ENCODE measurements at regions not wholly inside any gene's neighbourhood (a gene's known extent, or its start where the extent isn't known, plus 50 kb on each side); places are given as distances from the start of the nearest gene placed in this dataset.

DNA sequence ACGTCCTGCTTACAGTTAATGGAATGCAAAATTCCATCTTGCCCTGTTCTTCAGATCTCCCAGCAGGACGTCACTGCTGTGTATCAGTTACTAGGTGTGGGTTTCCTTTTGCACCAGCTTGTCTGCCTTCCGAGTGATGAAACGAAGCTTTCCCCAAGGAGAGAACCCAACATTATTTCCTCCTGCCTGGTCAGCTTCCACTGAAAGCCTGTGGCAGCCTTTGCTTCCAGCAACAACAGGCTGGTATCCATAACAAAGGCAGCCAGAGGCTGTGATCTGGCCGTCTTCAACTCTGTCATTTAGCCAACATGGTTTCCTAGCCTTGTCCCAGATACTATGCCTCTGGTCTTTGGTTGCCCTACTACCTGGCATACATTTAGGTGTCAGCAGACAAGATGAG, 78.9 kb upstream of the HEY2 start:
- no peak for TF ChIP-seq JUND (IDR thresholded peaks at IDR 0.05; ENCODE audit: low read depth)
- in situ Hi-C loops (cut with HindIII; ENCODE audit: low pct_unique_long_range_greater_than_20kb, low sequenced_read_pairs), result no loop called here
- no peak for DNase-seq (ENCODE audit: low read depth in 1 of 2, low spot score in 1 of 2)

DNA sequence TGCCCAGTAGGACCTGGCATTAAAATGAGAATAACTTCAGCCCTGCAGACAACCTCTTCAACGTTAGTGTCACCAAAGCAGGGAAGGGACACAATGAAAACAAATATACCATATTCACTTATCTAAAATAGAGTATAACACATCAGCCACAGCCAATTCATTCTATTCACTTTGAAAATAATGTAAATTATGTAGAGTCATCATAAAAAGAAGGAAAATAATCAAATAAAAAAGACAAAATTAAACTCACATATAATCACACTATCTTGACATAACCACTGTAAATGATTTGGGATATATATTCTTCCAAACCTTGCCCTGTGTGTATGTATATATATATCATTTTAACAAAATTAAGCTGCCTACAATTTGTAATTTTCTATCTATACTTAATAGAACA, 78.1 kb upstream of the HEY2 start:
- TF ChIP-seq JUND (IDR thresholded peaks at IDR 0.05; ENCODE audit: low read depth), result no peak
- DNase-seq (ENCODE audit: low read depth in 1 of 2, low spot score in 1 of 2), result no peak
- in situ Hi-C loops (cut with HindIII; ENCODE audit: low pct_unique_long_range_greater_than_20kb, low sequenced_read_pairs), result no loop called here

DNA sequence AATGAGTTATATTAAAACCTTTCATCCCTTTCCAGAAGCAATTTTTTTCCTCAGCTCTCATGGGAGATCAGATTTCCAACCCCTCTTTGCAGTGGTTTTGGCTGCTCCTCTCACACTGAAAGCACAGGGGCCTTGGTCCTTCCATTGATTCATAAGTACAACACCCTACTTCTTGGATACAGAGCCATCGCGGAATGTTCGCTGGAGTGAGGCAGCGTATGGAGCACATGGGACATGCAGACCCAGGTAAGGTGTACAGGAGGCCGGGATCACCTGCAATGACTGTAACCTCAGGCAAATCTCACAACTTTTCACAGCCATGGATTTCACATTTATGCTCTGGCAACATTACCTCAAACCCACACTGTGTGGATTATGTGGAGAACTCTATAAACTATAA, 75.2 kb upstream of the HEY2 start:
- in situ Hi-C loops (cut with HindIII; ENCODE audit: low pct_unique_long_range_greater_than_20kb, low sequenced_read_pairs), result no loop called here
- no peak for TF ChIP-seq JUND (IDR thresholded peaks at IDR 0.05; ENCODE audit: low read depth)
- no peak for DNase-seq (ENCODE audit: low read depth in 1 of 2, low spot score in 1 of 2)

DNA sequence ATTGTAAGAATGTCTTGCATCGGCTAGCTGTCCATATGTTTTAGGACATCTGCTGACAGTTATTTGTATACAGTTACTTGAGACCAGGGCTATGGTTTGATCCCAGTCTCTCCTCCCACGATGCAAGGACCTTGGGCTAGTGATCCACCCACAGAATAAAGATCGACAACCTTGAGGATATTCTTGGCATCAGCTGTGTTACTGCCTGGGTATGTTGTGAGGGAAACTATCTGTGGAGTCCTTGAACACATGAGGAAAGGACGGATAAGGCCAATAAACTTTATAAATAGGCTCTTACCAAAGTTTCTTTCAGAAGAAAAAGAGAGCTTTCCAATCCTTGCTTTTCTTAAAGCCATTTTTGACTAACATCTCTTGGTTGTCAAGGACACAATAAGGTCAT, 70.8 kb upstream of the HEY2 start:
- no peak for TF ChIP-seq JUND (IDR thresholded peaks at IDR 0.05; ENCODE audit: low read depth)
- no peak for DNase-seq (ENCODE audit: low read depth in 1 of 2, low spot score in 1 of 2)
- in situ Hi-C loops (cut with HindIII; ENCODE audit: low pct_unique_long_range_greater_than_20kb, low sequenced_read_pairs), result no loop called here

DNA sequence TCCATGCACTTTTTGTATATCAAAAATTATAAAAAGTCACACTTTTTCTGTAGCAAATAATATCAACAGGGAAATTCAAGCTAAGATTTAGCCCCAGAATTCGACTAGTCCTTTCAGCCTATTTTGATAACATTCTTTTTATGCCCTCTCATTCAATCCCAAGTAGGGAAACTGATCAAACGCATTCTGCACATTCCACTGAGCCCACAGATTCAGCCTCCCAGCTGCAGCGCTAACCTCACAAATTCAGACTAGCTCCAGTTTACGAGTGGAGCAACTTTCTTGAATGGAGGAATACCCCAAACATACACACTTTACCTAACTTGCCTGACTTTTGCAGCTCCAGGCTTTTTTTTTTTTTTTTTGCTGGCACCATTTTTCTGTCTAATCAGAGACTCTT, 70.3 kb upstream of the HEY2 start:
- no peak for DNase-seq (ENCODE audit: low read depth in 1 of 2, low spot score in 1 of 2)
- TF ChIP-seq JUND (IDR thresholded peaks at IDR 0.05; ENCODE audit: low read depth), result no peak
- in situ Hi-C loops (cut with HindIII; ENCODE audit: low pct_unique_long_range_greater_than_20kb, low sequenced_read_pairs), result no loop called here

DNA sequence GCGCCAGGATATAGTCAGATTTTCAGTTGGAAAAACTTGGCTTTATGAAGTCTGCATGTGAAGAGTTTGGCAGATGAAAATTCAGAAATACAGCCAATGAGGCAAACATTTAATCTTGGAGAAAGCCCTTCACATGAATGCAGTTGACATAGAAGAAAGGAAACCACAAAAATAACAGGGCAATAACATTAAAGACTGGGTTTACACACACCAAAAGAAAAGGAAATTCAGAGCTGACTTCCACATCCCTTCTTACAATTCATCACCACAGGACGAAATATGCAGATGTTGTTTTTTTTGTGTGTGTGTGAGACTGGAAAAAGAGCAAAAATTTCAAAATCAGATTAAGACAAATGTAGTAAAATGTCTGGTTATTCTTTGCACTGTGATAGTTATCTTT, 69.8 kb upstream of the HEY2 start:
- no peak for TF ChIP-seq JUND (IDR thresholded peaks at IDR 0.05; ENCODE audit: low read depth)
- DNase-seq (ENCODE audit: low read depth in 1 of 2, low spot score in 1 of 2), result no peak
- in situ Hi-C loops (cut with HindIII; ENCODE audit: low pct_unique_long_range_greater_than_20kb, low sequenced_read_pairs), result no loop called here

DNA sequence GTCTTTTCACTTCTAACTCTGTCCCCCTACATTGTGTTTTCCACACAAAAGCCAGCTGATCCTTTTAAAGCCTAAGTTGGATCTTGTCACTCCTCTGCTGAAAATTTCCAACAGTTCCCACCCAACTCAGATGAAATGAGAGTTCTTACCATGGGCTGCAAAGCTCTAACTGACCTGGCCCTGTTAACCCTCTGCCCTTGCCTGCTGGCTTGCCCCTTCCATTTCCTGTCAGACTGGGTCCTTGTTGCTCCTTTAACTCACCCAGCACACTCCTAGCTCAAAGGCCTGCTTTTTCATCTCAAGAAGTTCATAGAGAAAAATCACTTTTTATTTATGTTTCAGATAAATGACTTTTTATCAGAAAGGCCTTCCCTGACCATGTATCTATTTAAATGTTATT, 66.5 kb upstream of the HEY2 start:
- in situ Hi-C loops (cut with HindIII; ENCODE audit: low pct_unique_long_range_greater_than_20kb, low sequenced_read_pairs), result no loop called here
- DNase-seq (ENCODE audit: low read depth in 1 of 2, low spot score in 1 of 2), result no peak
- TF ChIP-seq JUND (IDR thresholded peaks at IDR 0.05; ENCODE audit: low read depth), result no peak

DNA sequence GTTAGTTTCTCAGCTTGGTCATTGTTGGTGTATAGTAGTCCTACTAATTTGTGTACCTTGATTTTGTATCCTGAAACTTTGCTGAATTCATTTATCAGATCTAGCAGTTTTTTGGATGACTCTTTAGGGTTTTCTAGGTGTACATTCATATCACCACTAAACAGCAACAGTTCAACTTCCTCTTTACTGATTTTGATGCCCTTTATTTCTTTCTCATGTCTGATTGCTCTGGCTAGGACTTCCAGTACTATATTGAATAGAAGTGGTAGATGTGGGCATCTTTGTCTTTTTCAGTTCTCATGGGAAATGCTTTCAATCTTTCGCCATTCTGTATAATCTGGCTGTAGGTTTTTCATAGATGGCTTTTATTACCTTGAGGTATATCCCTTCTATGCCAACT, 61.3 kb upstream of the HEY2 start:
- no peak for DNase-seq (ENCODE audit: low read depth in 1 of 2, low spot score in 1 of 2)
- in situ Hi-C loops (cut with HindIII; ENCODE audit: low pct_unique_long_range_greater_than_20kb, low sequenced_read_pairs), result no loop called here
- TF ChIP-seq JUND (IDR thresholded peaks at IDR 0.05; ENCODE audit: low read depth), result no peak

DNA sequence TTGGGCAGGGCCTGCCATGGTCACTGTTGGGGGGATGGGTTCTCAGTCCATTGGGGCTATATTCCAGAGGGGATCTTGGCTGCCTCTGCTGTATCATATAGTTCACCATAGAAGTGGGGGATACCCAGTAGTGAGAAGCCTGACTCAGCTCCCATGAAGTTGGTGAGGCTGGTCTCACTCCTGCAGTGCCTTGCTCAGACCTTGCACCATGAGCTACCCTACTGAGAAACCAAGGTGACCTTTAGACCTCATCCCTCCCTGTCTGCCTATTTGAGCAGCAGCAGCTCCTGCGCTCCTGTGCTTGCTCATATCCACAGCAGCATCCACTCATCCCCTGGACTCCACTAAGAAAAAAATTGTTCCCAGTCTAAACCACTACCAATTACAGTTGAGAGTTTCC, 56.0 kb upstream of the HEY2 start:
- no peak for TF ChIP-seq JUND (IDR thresholded peaks at IDR 0.05; ENCODE audit: low read depth)
- in situ Hi-C loops (cut with HindIII; ENCODE audit: low pct_unique_long_range_greater_than_20kb, low sequenced_read_pairs), result no loop called here
- DNase-seq (ENCODE audit: low read depth in 1 of 2, low spot score in 1 of 2), result no peak

DNA sequence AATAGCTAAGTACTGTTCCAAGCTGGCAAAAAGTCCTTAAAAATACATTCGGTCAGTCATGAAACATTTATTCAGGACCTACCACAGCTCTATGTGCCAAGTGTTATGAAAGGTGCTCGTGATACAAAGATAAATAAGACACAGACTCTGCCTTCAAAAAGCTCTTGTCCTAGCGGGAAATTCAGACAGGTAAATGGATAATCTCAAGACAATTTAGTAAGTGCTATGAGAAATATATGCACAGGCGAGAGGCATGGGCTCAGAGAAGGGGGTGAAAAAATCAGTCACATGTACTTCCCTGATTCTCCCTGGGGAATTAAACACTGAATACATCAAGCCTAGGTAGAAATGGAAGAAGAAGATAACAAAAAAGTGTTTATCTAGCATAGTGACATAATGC, 49.8 kb upstream of the HEY2 start:
- in situ Hi-C loops (cut with HindIII; ENCODE audit: low pct_unique_long_range_greater_than_20kb, low sequenced_read_pairs), result no loop called here
- TF ChIP-seq JUND (IDR thresholded peaks at IDR 0.05; ENCODE audit: low read depth), result no peak
- DNase-seq (ENCODE audit: low read depth in 1 of 2, low spot score in 1 of 2), result no peak

All from T47D (cell line).